Endothelial cell of umbilical vein (primary cell): ENCODE measurements at regions not wholly inside any gene's neighbourhood (a gene's known extent, or its start where the extent isn't known, plus 50 kb on each side); places are given as distances from the start of the nearest gene placed in this dataset.

ENCODE experiments used
- BruUV-seq: library from RNA; stranded (reverse); fragments of 400-500 nt; replicated peaks from 2 replicates; lab custom pipeline; 2021; lab: Mats Ljungman, UMichigan
- CTCF ChIA-PET: fragments of 300-600, 350-600 bp; sonication (Branson Sonifier 250); formaldehyde crosslinking; loops from one replicate; lab custom pipeline; 2021; ENCODE audit warnings: antibody characterized with exemption, inconsistent platforms; lab: Charles Lee
- POLR2A ChIA-PET: fragments of 300-600, 350-600 bp; sonication (Branson Sonifier 250); formaldehyde crosslinking; loops from one replicate; lab custom pipeline; 2021; ENCODE audit warnings: antibody characterized with exemption, inconsistent platforms; lab: Charles Lee
- DNase-seq: peaks from one replicate; pipeline ENCODE4 v3.0.0-alpha.2; 2011; ENCODE audit warnings: low read depth, low spot score
- FAIRE-seq: peaks from 2 replicates; lab custom pipeline; 2011; peaks lifted over from hg19 to GRCh38; lab: Jason Lieb, UNC
- H2AFZ ChIP-seq: 2 replicates; pipeline ENCODE4 v1.6.0; 2012; ENCODE audit warnings: low read depth, low read length, control low read depth, inconsistent platforms
- H3K27ac ChIP-seq: 2 replicates; pipeline ENCODE4 v1.5.1; 2011; ENCODE audit warnings: low read depth, mild to moderate bottlenecking, control low read depth, low read length, moderate library complexity; ENCODE audit not compliant: insufficient read depth
- H3K27me3 ChIP-seq, 2 experiments: 2 replicates each; pipeline versions ENCODE4 v1.6.0 to v1.6.1; 2011; ENCODE audit warnings: low read length in 2 of 2, mixed read lengths in 1 of 2; ENCODE audit not compliant: control insufficient read depth in 2 of 2, insufficient read depth in 2 of 2
- H3K36me3 ChIP-seq, 2 experiments: 2 replicates in 1 of 2; 3 replicates in 1 of 2; pipeline ENCODE4 v1.5.1; 2011; ENCODE audit warnings: low read length in 2 of 2, mild to moderate bottlenecking in 1 of 2, moderate library complexity in 1 of 2; ENCODE audit not compliant: control insufficient read depth in 2 of 2, insufficient read depth in 2 of 2; ENCODE audit errors: extremely low read depth in 1 of 2
- H3K4me1 ChIP-seq: 3 replicates; pipeline ENCODE4 v1.5.1; 2011; ENCODE audit warnings: mild to moderate bottlenecking, low read length; ENCODE audit not compliant: control insufficient read depth, insufficient read depth; ENCODE audit errors: extremely low read depth
- H3K4me2 ChIP-seq: 2 replicates; pipeline ENCODE4 v1.6.1; 2011; ENCODE audit warnings: low read length, control low read depth, mixed read lengths; ENCODE audit not compliant: insufficient read depth
- H3K4me3 ChIP-seq, 3 experiments: fragments of 200-600 bp in 1 of 3; sonication (generic), shearing (Covaris generic) in 1 of 3; replicated peaks in 1 of 3; 2 replicates each; pipeline ENCODE4 v1.5.1; 2011 to 2016; ENCODE audit warnings: control low read depth in 3 of 3, low read length in 3 of 3, mild to moderate bottlenecking in 2 of 3, inconsistent platforms in 1 of 3, low read depth in 1 of 3, moderate library complexity in 1 of 3; ENCODE audit not compliant: insufficient read depth in 1 of 3
- H3K79me2 ChIP-seq: 2 replicates; pipeline ENCODE4 v1.6.0; 2012; ENCODE audit warnings: low read length, inconsistent platforms; ENCODE audit not compliant: control insufficient read depth, insufficient read depth
- H3K9ac ChIP-seq: replicated peaks from 2 replicates; pipeline ENCODE3; 2011; ENCODE audit warnings: low read length, control low read depth; ENCODE audit not compliant: insufficient read depth; ENCODE audit errors: extremely low read depth
- H3K9me1 ChIP-seq: replicated peaks from 3 replicates; pipeline ENCODE4 v1.6.0; 2011; ENCODE audit warnings: mild to moderate bottlenecking, low read length; ENCODE audit not compliant: control insufficient read depth, insufficient read depth; ENCODE audit errors: extremely low read depth
- H3K9me3 ChIP-seq: replicated peaks from 2 replicates; pipeline ENCODE4 v1.5.1; 2012; ENCODE audit warnings: low read length, inconsistent platforms; ENCODE audit not compliant: control insufficient read depth, insufficient read depth
- H4K20me1 ChIP-seq: replicated peaks from 2 replicates; pipeline ENCODE3; 2011; ENCODE audit warnings: mild to moderate bottlenecking, low read length; ENCODE audit not compliant: control insufficient read depth, insufficient read depth; ENCODE audit errors: extremely low read depth
- EZH2 ChIP-seq: IDR thresholded peaks from 2 replicates; pipeline ENCODE4 v1.6.1; 2012; ENCODE audit warnings: borderline replicate concordance, low read depth, mild to moderate bottlenecking, moderate library complexity, low read length, inconsistent platforms; ENCODE audit not compliant: severe bottlenecking
- FOS ChIP-seq: IDR thresholded peaks from 2 replicates; pipeline ENCODE4 v1.6.1; 2011; ENCODE audit warnings: mild to moderate bottlenecking, low read length, moderate library complexity, borderline replicate concordance; ENCODE audit not compliant: insufficient read depth
- GATA2 ChIP-seq: IDR thresholded peaks from 2 replicates; pipeline ENCODE4 v1.7.0; 2011; ENCODE audit warnings: low read depth, mild to moderate bottlenecking, moderate library complexity, mixed read lengths, low read length; ENCODE audit not compliant: insufficient read length, insufficient read depth
- JUN ChIP-seq: IDR thresholded peaks from 2 replicates; pipeline ENCODE4 v1.6.1; 2011; ENCODE audit warnings: borderline replicate concordance, low read depth; ENCODE audit not compliant: insufficient read length, insufficient read depth
- MYC ChIP-seq: IDR thresholded peaks from one replicate; pipeline ENCODE4 v1.6.1; 2011; ENCODE audit warnings: mild to moderate bottlenecking, low read depth, low read length
- POLR2A ChIP-seq: IDR thresholded peaks from 2 replicates; pipeline ENCODE4 v1.6.1; 2012; ENCODE audit warnings: low read depth, mild to moderate bottlenecking, control low read depth, low read length
- POLR2AphosphoS5 ChIP-seq: IDR thresholded peaks from 2 replicates; pipeline ENCODE4 v1.6.1; 2012; ENCODE audit warnings: low read depth, mild to moderate bottlenecking, control low read depth, low read length, moderate library complexity; ENCODE audit not compliant: insufficient read depth
- dilution Hi-C: fragments of 300-500 bp; cut with MboI; formaldehyde crosslinking; loops from one replicate; pipeline ENCODE4 v1.15.0; 2019; ENCODE audit warnings: low sequenced_read_pairs; ENCODE audit not compliant: extremely low pct_ligation_motif_present
- intact Hi-C: fragments of 100-400 bp; cut with micrococcal nuclease; formaldehyde crosslinking; loops from one replicate; pipeline ENCODE4 v1.10.0; 2022
- TF ChIP-seq, protein P1 (sequence below), 2 donors: IDR thresholded peaks; 1 replicate in 1 of 2; 2 replicates in 1 of 2; pipeline ENCODE4 v1.5.1; 2011; ENCODE audit warnings: low read length in 2 of 2, mild to moderate bottlenecking in 2 of 2, moderate library complexity in 2 of 2, control low read depth in 1 of 2, inconsistent platforms in 1 of 2, low read depth in 1 of 2; ENCODE audit not compliant: insufficient read depth in 1 of 2; ENCODE audit errors: extremely low read depth in 1 of 2
- TF ChIP-seq, protein P2 (sequence below): IDR thresholded peaks from 2 replicates; pipeline ENCODE4 v1.6.1; 2011; ENCODE audit not compliant: insufficient read depth, insufficient read length

- peaks cover 3 to 4% of the 10 kb centered on the region in 2 experiments for H3K27me3 ChIP-seq
- H2AFZ ChIP-seq: no peak overlapping the region
- H3K9me1 ChIP-seq: no peaks in the 10 kb centered on the region
- dilution Hi-C loops: no loop called here
- no peaks in the 10 kb centered on the region for H3K9me3 ChIP-seq
- no peak overlapping the region for H3K9ac ChIP-seq
- H3K27ac ChIP-seq: no peak overlapping the region
- BruUV-seq: no TSS peak
- H4K20me1 ChIP-seq: no peaks in the 10 kb centered on the region
- H3K79me2 ChIP-seq: no peaks in the 10 kb centered on the region
- no peak overlapping the region for H3K4me2 ChIP-seq
- TF ChIP-seq POLR2AphosphoS5 (no peak), FOS (no peak), MYC (no peak), GATA2 (no peak), POLR2A (no peak), JUN (no peak), EZH2 (no peak)
- TF ChIP-seq, protein P1, sequence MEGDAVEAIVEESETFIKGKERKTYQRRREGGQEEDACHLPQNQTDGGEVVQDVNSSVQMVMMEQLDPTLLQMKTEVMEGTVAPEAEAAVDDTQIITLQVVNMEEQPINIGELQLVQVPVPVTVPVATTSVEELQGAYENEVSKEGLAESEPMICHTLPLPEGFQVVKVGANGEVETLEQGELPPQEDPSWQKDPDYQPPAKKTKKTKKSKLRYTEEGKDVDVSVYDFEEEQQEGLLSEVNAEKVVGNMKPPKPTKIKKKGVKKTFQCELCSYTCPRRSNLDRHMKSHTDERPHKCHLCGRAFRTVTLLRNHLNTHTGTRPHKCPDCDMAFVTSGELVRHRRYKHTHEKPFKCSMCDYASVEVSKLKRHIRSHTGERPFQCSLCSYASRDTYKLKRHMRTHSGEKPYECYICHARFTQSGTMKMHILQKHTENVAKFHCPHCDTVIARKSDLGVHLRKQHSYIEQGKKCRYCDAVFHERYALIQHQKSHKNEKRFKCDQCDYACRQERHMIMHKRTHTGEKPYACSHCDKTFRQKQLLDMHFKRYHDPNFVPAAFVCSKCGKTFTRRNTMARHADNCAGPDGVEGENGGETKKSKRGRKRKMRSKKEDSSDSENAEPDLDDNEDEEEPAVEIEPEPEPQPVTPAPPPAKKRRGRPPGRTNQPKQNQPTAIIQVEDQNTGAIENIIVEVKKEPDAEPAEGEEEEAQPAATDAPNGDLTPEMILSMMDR (IDR thresholded peaks at IDR 0.05; ENCODE audit: extremely low read depth in 1 of 2, insufficient read depth in 1 of 2, low read depth in 1 of 2, low read length in 2 of 2): no peak
- TF ChIP-seq, protein P2, sequence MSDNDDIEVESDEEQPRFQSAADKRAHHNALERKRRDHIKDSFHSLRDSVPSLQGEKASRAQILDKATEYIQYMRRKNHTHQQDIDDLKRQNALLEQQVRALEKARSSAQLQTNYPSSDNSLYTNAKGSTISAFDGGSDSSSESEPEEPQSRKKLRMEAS: no peak
- POLR2A ChIA-PET: no interaction called here
- H3K4me1 ChIP-seq: no peaks in the 10 kb centered on the region
- H3K4me3 ChIP-seq: no peak overlapping the region
- FAIRE-seq (no peak), DNase-seq (no peak)
- CTCF ChIA-PET: interaction anchor here (0.8 to 3.0 kb wide), 3 partner anchors 19 to 95 kb away, joined by 3 to 10 read pairs (median 9); no protein-coding TSS in a partner anchor
- no peaks in the 10 kb centered on the region for H3K36me3 ChIP-seq
- intact Hi-C loops: no loop called here
Observed at GRCh38 chr5:141784529-141784928, 93.7 kb downstream of the PCDH1 start.
